ENCODE measurements at regions not wholly inside any gene's neighbourhood (a gene's known extent, or its start where the extent isn't known, plus 50 kb on each side); places are given as distances from the start of the nearest gene placed in this dataset.
"Not testable (repeated sequence)": the region's sequence is repeated elsewhere in the genome, so short reads cannot be mapped to it uniquely, and the experiment has no call there.

DNA sequence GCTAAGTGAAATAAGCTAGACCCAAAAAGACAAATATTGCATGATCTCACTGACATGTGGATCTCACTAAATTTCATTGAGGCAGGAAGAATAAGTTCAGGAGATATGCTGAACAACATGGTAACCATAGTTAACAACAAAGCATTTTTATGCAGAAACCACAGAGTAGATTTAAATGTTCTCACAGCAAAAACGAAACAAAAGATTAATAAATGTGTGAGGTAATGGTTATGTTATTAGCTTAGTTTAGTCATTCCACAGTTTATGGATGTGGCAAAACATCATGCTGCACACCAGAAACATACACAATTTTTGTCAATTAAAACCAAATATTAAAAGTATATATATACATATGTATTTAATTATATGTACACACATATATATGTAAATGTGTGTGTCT, 765.8 kb downstream of the SLITRK5 start:
- DNase-seq: no peak

GRCh38 chr13:88450515-88450914, 779.3 kb downstream of the SLITRK5 start:
- no peak for DNase-seq

DNA sequence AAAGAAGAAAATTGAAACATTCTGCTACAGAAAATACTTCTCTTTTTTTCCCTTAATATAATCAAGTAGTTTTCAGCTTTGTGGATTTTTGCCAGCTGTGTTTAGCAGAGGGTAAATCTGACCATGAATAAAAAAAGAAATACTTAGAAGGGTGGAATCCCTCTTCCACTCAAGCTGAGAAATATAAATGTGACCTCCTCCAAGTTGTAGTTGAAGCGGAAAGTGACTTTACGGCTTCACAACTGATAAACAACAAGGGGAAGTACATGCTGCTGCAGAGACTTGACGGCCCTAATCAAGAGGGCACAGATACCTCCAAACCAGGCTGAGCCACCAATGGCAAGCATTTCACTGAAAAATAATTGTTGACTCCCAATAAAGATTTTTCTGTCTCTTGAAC, 785.0 kb downstream of the SLITRK5 start:
- DNase-seq: no peak

DNA sequence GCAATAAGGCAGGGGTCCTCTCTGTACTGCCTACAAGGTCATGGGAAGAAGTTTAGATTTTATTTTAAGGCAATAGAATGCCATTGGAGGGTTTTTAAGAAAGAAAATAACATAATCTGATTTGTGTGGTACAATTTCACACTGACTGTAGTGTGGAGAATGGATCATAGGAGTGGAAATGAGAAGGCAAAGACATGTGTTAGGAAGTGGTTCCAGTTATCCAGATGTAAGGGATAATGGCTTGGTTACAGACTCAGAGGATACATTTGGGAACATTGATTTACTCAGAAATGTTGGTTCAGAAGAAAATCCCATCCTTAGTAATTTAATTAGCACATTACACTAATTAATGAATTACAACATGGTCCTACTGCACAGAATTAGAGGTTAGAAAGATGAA, 788.2 kb downstream of the SLITRK5 start:
- DNase-seq: no peak

DNA sequence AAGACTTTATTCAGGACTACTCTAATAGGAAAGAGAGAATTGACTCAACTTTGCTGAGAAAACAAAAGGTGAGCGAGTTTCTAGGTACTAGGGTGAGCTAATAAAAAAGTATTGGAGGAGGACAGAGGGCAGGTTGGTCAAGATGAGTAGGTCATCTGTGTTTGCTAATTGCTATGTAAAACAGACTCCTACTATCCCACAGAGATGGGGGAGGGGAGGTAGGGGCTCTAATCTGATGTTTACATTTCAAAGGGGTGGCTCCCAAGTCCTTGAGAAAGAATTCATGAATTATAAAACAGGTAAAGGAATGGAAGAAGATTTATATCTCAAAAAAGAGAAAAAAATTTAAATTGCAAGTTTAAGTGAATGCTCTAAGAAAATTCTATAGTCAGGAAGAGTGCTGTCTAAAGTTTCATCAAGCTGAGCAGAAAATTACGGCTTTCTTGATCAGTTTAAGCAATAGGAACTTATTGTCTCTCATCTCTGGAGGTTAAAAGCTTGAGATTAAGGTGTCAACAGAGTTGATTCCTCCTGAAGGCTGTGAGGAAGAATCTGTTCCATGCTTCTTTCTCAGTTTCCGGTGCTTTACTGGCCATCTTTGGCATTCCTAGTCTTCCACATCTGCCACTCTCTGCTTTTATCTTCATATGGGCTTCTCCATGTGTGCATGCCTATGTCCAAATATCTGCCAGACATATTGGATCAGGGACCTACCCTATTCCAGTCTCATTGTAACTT, 790.3 kb downstream of the SLITRK5 start:
- DNase-seq: no peak

GRCh38 chr13:88464851-88465250, 793.7 kb downstream of the SLITRK5 start:
- DNase-seq: no peak

DNA sequence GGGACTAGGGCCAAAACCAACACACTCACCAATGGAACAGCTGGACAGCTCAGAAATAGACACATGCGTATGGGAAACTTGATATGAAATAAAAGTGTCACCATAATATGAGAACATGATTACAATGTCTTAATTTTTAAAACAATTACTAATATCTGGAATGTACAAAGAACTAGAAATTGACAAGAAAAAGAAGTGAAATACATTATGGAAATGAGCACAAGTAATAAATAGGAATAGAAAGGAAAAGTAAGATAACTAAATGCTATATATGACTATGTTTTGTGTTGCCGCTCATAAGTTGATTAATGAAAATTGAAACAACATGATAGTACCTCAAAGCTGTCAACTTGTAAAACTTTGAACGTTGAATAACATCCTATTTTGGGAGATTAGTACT, 801.1 kb downstream of the SLITRK5 start:
- DNase-seq: no peak

- DNase-seq: no peak
Observed at GRCh38 chr13:88483202-88483601, 812.0 kb downstream of the SLITRK5 start.

DNA sequence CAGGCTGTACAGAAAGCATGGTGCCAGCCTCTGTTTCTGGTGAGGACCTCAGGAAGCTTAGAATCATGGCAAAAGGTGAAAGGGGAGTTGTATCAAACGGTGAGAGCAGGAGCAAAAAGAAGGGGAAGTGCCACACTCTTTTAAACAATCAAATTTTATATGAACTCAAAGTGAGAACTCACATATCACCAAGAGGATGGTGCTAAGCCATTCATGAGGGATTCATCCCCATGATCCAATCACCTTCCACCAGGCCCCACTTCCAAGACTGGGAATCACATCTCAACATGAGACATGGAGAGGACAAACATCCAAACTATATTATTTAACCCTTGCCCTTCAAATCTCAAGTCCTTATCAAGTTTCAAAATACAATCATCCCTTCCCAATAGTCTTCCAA, 836.7 kb downstream of the SLITRK5 start:
- no peak for DNase-seq

DNA sequence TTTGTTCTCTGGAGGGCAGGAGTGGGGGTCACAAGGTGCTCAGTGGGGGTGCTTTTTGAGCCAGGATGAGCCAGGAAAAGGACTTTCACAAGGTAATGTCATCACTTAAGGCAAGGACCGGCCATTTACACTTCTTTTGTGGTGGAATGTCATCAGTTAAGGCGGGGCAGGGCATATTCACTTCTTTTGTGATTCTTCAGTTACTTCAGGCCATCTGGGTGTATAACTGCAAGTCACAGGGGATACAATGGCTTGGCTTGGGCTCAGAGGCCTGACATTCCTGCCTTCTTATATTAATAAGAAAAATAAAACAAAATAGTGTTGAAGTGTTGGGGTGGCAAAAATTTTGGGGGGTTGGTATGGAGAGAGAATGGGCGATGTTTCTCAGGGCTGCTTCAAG, 841.8 kb downstream of the SLITRK5 start:
- DNase-seq: not testable (repeated sequence)

DNA sequence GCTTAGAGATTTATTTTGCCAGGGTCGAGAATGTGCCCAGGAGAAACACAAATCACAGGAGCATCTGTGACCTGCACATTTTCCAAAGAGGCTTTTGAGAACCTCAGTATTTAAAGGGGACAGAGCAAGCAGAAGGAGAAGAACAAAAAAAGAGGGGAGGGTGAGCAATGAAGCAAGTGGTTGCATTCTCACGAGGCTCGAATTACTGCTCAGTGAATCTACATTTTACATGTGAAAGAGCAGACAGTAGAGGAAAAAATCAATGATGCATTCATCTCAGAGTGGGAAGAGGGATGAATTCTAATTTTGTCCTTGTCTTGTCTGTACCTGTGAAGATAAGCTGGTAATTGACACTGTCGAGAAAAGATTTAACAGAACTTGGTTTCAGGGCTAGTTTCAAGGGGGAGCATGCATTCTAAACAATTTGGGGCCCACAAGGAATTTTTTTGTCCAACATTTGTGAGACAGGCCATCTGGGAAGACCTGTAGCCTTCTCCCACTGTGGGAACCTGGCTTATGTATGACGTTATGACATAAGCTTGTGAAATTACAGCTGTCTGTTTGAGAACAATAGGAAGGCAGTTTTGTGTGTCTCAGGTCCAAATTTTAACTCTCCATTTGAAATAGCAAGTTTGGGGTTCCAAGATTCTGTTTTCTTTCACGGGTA, 855.1 kb downstream of the SLITRK5 start:
- no peak for DNase-seq

DNA sequence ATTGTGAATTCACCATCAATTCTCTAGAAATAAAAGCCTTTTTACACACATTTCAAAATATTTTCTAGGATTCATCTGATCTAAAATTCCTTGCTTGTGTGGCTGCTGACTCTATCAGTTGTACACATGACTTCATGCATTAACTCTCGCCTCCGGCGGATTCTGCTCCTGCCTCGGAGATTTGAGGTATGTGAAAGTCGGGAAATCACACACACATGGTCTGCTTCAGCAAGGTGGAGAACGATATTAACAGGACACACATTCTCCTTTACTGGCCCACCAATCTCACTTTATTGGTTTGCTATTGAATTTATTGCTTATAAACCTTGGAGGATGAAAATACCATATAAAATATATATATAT, 855.7 kb downstream of the SLITRK5 start:
- no peak for DNase-seq

GRCh38 chr13:88541994-88542393, 870.8 kb downstream of the SLITRK5 start:
- DNase-seq: no peak

- no peak for DNase-seq
Observed at GRCh38 chr13:88544836-88545235, 873.7 kb downstream of the SLITRK5 start.

DNA sequence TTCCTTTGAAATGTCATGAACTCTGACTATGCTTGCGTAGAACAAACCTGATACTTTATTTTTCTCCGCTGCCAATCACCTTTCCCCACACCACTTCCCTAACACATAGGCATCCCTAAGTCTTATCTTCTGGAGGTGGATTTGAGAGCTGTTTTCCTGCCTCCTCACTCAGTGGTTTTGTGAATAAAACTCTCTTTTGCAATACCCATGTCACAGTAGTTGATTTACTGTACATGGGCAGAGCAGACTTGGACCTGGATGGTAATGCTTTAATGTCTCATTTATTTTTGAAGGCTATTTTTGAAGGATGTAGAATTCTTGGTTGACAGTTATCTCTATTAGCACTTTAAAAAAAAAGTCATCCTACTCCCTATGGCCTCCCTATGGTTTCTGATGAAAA, 881.8 kb downstream of the SLITRK5 start:
- no peak for DNase-seq

DNA sequence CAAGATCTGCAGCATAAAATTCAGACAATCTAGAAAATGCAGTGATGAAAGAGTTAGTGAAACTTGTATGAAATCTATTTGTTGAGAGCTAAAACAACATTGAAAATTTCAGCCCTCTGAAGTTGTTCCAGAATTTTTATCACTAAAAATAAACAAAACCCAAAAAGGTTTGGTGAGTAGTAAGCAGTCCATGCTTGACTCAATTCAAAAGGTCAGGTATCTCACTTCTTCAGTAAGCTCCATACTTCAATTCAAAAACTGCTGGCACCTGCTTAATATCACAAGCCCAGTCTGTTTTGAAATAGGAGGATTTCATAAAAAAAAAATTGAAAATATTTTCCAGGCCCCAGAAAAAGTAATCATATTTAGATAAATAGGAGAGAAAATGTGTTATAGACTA, 894.4 kb downstream of the SLITRK5 start:
- DNase-seq: no peak

DNA sequence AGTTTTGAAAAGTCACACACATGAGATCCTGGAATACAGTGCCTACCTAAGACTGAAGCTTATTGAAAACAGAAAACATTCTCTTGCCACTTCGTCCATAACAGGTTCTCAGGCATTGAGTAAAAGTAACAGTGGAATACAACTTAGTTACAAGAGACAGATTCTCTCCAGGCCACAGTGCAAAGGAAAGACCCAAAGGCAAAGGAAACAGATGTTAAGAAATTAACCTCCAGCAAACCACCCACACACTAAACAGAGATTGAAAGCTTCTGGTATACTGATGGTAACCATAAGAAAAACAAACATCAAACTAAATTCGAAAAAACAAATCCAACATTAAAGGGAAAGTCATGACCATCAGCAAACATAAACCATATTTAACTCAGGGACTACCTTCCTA, 914.7 kb downstream of the SLITRK5 start:
- no peak for DNase-seq

DNA sequence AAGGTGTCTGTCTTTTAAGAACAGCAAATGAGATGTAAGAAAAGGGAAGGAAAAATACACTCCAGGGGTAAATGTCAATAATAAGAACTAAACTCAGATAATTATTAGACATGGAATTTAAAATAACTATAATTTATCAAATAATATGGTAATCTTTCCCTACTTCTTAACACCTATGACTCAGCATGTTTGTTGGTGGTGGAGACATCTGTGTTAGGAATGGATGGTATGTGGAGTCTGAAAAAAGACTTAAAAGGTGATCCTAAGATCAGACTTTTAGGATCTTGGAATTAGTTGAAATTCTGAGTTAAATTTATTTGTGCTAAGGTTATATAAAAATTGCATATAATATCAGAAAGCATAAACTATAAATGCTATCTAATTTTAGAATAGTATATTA, 915.1 kb downstream of the SLITRK5 start:
- DNase-seq: no peak

GRCh38 chr13:88590574-88590973, 919.4 kb downstream of the SLITRK5 start:
- no peak for DNase-seq

DNA sequence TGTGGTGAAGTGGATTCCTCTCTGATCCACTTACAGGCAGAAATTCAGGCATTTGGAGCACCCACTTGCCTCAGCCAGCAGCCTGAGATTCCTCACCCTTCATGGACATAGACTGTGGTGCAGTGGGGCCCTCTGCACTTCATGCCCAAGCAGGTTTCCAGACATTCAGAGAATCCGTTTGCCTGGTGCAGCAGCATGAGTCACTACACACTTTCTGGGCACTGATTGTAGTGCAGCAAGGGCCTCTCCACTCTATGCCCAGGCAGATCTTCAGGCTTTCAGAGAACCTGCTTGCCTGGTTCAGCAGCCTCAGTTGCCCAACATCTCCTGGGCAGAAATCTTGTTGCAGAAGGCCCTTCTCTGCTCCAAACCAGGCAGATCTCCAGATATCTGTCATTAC, 920.9 kb downstream of the SLITRK5 start:
- DNase-seq: no peak

- DNase-seq: no peak
Observed at GRCh38 chr13:88601949-88602348, 930.8 kb downstream of the SLITRK5 start.

- no peak for DNase-seq
Observed at GRCh38 chr13:88602786-88603777, 931.9 kb downstream of the SLITRK5 start.

- DNase-seq: no peak
Observed at GRCh38 chr13:88617176-88617575, 946.0 kb downstream of the SLITRK5 start.

Data from SW 1271 (cell line).